ENCODE measurements at regions not wholly inside any gene's neighbourhood (a gene's known extent, or its start where the extent isn't known, plus 50 kb on each side); places are given as distances from the start of the nearest gene placed in this dataset.

DNA sequence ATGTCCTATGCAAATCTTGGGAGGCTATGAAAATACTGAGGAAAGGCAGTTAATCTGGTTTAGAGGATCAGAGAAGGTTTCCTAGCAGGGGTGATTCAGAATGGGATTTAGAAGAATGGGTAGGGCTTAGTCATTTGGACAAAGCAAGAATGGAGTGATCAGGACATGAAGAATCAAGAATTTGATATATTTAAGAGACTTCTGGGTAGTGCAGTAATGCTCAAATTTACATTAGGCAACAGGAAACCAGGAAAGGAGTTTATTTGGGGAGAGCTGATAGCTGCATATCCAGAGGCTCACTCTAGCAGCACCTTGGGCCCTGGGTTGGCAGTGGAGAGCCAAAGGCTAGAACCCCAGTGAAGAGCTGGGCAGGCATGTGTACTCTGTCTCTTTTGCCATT, 78.9 kb upstream of the PAPPA start:
- no peak overlapping the region for H3K4me3 ChIP-seq (replicated peaks; ENCODE audit: low read depth, low read length)
- TF ChIP-seq, protein P1, sequence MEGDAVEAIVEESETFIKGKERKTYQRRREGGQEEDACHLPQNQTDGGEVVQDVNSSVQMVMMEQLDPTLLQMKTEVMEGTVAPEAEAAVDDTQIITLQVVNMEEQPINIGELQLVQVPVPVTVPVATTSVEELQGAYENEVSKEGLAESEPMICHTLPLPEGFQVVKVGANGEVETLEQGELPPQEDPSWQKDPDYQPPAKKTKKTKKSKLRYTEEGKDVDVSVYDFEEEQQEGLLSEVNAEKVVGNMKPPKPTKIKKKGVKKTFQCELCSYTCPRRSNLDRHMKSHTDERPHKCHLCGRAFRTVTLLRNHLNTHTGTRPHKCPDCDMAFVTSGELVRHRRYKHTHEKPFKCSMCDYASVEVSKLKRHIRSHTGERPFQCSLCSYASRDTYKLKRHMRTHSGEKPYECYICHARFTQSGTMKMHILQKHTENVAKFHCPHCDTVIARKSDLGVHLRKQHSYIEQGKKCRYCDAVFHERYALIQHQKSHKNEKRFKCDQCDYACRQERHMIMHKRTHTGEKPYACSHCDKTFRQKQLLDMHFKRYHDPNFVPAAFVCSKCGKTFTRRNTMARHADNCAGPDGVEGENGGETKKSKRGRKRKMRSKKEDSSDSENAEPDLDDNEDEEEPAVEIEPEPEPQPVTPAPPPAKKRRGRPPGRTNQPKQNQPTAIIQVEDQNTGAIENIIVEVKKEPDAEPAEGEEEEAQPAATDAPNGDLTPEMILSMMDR (IDR thresholded peaks at IDR 0.05; ENCODE audit: low read depth, low read length, missing control alignments): no peak
- DNase-seq (ENCODE audit: extremely low read depth, low read depth): no peak

GRCh38 chr9:116075191-116075590, 78.4 kb upstream of the PAPPA start:
- H3K4me3 ChIP-seq (replicated peaks; ENCODE audit: low read depth, low read length): no peak overlapping the region
- TF ChIP-seq, protein P1 (IDR thresholded peaks at IDR 0.05; ENCODE audit: low read depth, low read length, missing control alignments): no peak
- peak; percentile 56 for DNase-seq (ENCODE audit: extremely low read depth, low read depth)

DNA sequence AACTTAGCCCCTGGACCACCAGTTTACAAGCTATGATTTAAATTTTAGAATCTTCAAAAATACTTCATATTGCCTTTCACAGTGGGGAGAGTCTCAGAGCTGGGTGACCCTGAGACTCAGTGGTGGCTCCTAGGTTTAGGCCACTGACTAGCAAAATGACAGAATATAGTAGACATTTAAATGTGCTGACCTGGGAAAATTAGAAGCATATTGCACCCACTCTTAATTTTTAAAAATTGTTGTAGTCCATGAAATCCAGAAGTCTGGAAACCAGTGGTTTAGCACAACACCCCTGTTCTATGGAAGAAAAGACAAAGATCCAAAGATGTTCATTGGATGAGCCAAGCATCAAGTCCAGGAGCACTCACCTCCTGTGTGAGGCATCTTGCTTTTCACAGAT, 75.0 kb upstream of the PAPPA start:
- no peak for DNase-seq (ENCODE audit: extremely low read depth, low read depth)
- no peak overlapping the region for H3K4me3 ChIP-seq (replicated peaks; ENCODE audit: low read depth, low read length)
- TF ChIP-seq, protein P1 (IDR thresholded peaks at IDR 0.05; ENCODE audit: low read depth, low read length, missing control alignments): no peak

- TF ChIP-seq, protein P1 (IDR thresholded peaks at IDR 0.05; ENCODE audit: low read depth, low read length, missing control alignments): no peak
- DNase-seq (ENCODE audit: extremely low read depth, low read depth): no peak
- H3K4me3 ChIP-seq (replicated peaks; ENCODE audit: low read depth, low read length): no peak overlapping the region
Measured at GRCh38 chr9:116080561-116080960, 73.0 kb upstream of the PAPPA start.

DNA sequence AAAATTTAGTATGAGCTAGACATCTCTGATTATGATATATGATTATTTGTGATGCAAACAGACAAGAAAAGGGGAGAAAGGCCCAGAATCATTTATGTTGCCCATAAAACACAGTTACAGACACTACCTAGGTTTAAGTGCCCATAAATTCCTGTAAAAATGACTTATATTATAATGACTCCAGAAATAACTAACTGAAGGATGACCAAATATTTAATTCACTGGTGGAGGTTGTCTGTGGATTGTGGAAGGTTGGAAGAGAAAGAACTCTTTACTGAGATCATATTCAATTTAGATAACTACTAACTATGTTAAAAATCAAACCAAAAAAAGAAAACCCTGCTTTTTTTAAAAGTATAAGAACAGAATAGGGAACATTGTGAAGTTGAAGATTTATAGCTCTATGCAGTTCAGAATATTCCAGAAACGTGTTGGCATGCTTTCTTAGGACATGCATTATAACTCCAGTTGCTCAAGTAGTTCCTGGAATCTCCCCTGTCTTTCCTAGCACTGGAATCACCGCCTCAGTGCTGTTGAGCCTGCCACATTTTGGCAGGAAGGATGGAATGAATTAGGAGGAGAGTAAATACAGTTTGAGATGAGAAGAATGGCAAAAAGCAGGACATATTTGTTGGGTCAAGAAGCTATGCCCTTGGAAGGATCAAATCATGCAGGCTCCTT, 72.0 kb upstream of the PAPPA start:
- no peak overlapping the region for H3K4me3 ChIP-seq (replicated peaks; ENCODE audit: low read depth, low read length)
- TF ChIP-seq, protein P1 (IDR thresholded peaks at IDR 0.05; ENCODE audit: low read depth, low read length, missing control alignments): no peak
- no peak for DNase-seq (ENCODE audit: extremely low read depth, low read depth)

DNA sequence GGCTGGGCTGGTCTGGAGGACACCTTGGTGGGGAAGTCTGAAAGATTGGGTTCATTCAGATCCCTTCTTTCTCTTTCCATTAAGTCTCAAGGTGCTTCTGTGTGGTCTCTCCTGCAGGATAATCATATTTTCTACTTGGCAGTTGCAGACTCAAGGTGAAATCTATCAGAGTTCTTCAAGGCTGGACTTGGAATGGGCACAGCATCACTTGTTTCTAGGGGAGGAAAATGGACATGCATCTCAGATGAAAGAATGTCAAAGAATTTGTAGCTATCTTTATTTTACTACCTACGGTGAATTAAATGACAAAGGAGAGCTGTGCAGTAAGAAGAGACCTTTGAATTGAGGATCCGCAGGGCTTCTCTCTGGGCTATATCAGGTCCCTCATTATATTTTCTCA, 69.8 kb upstream of the PAPPA start:
- DNase-seq (ENCODE audit: extremely low read depth, low read depth): no peak
- H3K4me3 ChIP-seq (replicated peaks; ENCODE audit: low read depth, low read length): no peak overlapping the region
- TF ChIP-seq, protein P1 (IDR thresholded peaks at IDR 0.05; ENCODE audit: low read depth, low read length, missing control alignments): no peak

GRCh38 chr9:116084497-116084896, 69.1 kb upstream of the PAPPA start:
- no peak overlapping the region for H3K4me3 ChIP-seq (replicated peaks; ENCODE audit: low read depth, low read length)
- TF ChIP-seq, protein P1 (IDR thresholded peaks at IDR 0.05; ENCODE audit: low read depth, low read length, missing control alignments): no peak
- DNase-seq (ENCODE audit: extremely low read depth, low read depth): no peak

All from HFF-Myc (cell line).